Fibroblast of mammary gland (primary cell): ENCODE measurements at regions not wholly inside any gene's neighbourhood (a gene's known extent, or its start where the extent isn't known, plus 50 kb on each side); places are given as distances from the start of the nearest gene placed in this dataset.

ENCODE experiments used
- DNase-seq: peaks from one replicate; pipeline ENCODE4 v3.0.0-alpha.2; 2010; ENCODE audit warnings: low read depth
- H3K4me3 ChIP-seq: 2 replicates; pipeline ENCODE4 v1.5.1; 2011; ENCODE audit warnings: low read depth, mild to moderate bottlenecking, low read length, moderate library complexity; ENCODE audit not compliant: control insufficient read depth
- CTCF ChIP-seq: conservative IDR thresholded peaks from 2 replicates; pipeline ENCODE4 v1.5.1; 2011; ENCODE audit warnings: low read depth, low read length, inconsistent platforms; ENCODE audit not compliant: control insufficient read depth, insufficient read depth

GRCh38 chr3:94978084-94978483, 915.2 kb downstream of the NSUN3 start:
- DNase-seq, result no peak
- no peak for TF ChIP-seq CTCF
- no peak overlapping the region for H3K4me3 ChIP-seq

- no peak for DNase-seq
- TF ChIP-seq CTCF, result no peak
- H3K4me3 ChIP-seq, result no peak overlapping the region
These were observed 922.9 kb downstream of the NSUN3 start for GRCh38 chr3:94985778-94986177.

DNA sequence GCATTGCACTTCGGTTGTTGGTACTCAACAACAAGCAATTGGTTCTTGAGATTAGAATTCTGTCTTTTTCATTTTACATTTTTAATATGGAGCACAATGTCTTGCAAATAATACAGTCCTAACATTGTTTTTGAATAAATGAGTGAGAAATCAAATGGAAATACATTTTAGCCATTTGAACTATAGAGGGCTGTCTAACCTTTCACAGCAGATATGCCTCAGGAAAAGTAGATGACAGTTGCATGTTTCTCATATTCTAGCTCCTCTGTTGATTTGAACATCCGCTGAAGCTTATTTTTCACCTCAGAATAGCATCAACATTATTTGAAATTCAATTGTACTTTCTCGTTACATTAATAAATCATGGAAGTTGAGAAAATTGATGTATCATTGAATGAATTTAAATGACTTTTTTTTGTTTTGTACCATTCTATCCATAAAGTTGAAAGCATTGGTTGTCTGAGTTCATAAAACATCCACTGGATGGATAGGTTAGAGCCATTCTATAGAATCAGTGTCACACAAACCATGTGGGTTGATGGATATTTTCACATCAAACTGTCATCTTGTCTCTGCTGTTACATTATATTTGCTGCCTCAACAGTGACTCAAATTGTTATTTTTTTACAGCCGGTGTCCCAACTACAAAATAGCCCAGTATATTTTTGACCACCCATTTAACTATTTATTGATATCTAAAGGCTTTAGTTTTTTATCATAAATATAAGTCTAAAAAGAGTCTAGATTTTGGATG, 928.3 kb downstream of the NSUN3 start:
- no peak for TF ChIP-seq CTCF
- no peak overlapping the region for H3K4me3 ChIP-seq
- DNase-seq, result no peak

GRCh38 chr3:94996743-94997142, 933.9 kb downstream of the NSUN3 start:
- no peak overlapping the region for H3K4me3 ChIP-seq
- no peak for DNase-seq
- no peak for TF ChIP-seq CTCF

GRCh38 chr3:95002438-95003046, 939.7 kb downstream of the NSUN3 start:
- TF ChIP-seq CTCF, result no peak
- H3K4me3 ChIP-seq, result no peak overlapping the region
- no peak for DNase-seq

DNA sequence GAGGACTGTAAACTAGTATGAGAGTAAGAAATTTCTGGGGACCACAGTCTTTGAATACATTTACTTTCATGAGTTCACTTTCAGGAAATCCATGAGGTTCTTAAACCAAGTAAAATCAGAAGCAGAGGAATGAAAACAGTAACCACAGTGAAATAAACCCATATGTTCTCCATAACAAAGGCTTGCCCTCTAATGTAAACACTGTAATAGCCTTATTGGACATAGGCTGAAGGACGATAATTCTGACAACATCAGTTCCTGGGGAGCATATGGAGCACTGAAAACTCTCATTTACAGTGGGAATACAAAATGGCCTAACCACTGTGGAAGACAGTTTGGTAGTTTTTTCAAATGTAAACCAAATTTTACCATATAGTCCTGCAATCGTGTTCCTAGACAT, 965.8 kb downstream of the NSUN3 start:
- TF ChIP-seq CTCF, result no peak
- DNase-seq, result no peak
- no peak overlapping the region for H3K4me3 ChIP-seq
